IMR-90 (cell line): ENCODE measurements at regions not wholly inside any gene's neighbourhood (a gene's known extent, or its start where the extent isn't known, plus 50 kb on each side); places are given as distances from the start of the nearest gene placed in this dataset.

ENCODE experiments used
- ATAC-seq: fragments of 200-7000 bp; cut with Tn5 transposase; 2 replicates; pipeline ENCODE4 v1.9.1; 2020; ENCODE audit warnings: low read depth, mild to moderate bottlenecking, moderate library complexity
- BruUV-seq: library from RNA; stranded (reverse); fragments of 400-500 nt; replicated peaks from 2 replicates; lab custom pipeline; 2021; lab: Mats Ljungman, UMichigan
- CTCF ChIA-PET: fragments of 300-600 bp; formaldehyde crosslinking; extraction: SDS; loops from one replicate; lab custom pipeline; 2021; ENCODE audit warnings: antibody characterized with exemption; lab: Yijun Ruan, JAX
- POLR2A ChIA-PET: fragments of 300-600 bp; sonication (Branson Sonifier 250); formaldehyde crosslinking; loops from one replicate; lab custom pipeline; 2022; ENCODE audit warnings: antibody characterized with exemption; ENCODE audit not compliant: unreplicated experiment; lab: Charles Lee
- DNase-seq: peaks from one replicate; pipeline ENCODE4 v3.0.0; 2013
- H2AFZ ChIP-seq: replicated peaks from 2 replicates; pipeline ENCODE3; 2013; ENCODE audit warnings: low read length, mild to moderate bottlenecking; ENCODE audit not compliant: poor library complexity
- H2AK5ac ChIP-seq: 2 replicates; pipeline ENCODE4 v1.6.1; 2013; ENCODE audit warnings: low read depth, low read length, inconsistent platforms
- H2AK9ac ChIP-seq: replicated peaks from 2 replicates; pipeline ENCODE3; 2013; ENCODE audit warnings: mild to moderate bottlenecking, low read depth, low read length, moderate library complexity; ENCODE audit not compliant: poor library complexity
- H2BK120ac ChIP-seq: 2 replicates; pipeline ENCODE4 v1.6.1; 2013; ENCODE audit warnings: low read depth, low read length, inconsistent platforms
- H2BK15ac ChIP-seq: 3 replicates; pipeline ENCODE4 v1.6.1; 2013; ENCODE audit warnings: low read depth, low read length, inconsistent platforms
- H2BK20ac ChIP-seq: 2 replicates; pipeline ENCODE4 v1.6.1; 2013; ENCODE audit warnings: low read depth, mild to moderate bottlenecking, inconsistent platforms, low read length, moderate library complexity
- H2BK5ac ChIP-seq: 2 replicates; pipeline ENCODE4 v1.6.1; 2013; ENCODE audit warnings: mild to moderate bottlenecking, low read depth, low read length, inconsistent platforms; ENCODE audit not compliant: poor library complexity, severe bottlenecking
- H3K14ac ChIP-seq: replicated peaks from 2 replicates; pipeline ENCODE4 v1.6.1; 2013; ENCODE audit warnings: low read depth, low read length, inconsistent platforms
- H3K18ac ChIP-seq: 2 replicates; pipeline ENCODE4 v1.6.1; 2013; ENCODE audit warnings: low read depth, low read length, control low read depth
- H3K23ac ChIP-seq: 2 replicates; pipeline ENCODE4 v1.6.1; 2013; ENCODE audit warnings: low read depth, low read length, inconsistent platforms
- H3K27ac ChIP-seq: 2 replicates; pipeline ENCODE4 v1.5.1; 2013; ENCODE audit warnings: mild to moderate bottlenecking, control low read depth, low read length; ENCODE audit not compliant: insufficient read depth
- H3K27me3 ChIP-seq: 2 replicates; pipeline ENCODE4 v1.6.1; 2013; ENCODE audit warnings: low read length; ENCODE audit not compliant: control insufficient read depth, insufficient read depth
- H3K36me3 ChIP-seq: 2 replicates; pipeline ENCODE4 v1.6.1; 2013; ENCODE audit warnings: low read length, mixed read lengths; ENCODE audit not compliant: control insufficient read depth, insufficient read depth
- H3K4ac ChIP-seq: 2 replicates; pipeline ENCODE4 v1.6.1; 2013; ENCODE audit warnings: low read depth, low read length, inconsistent platforms
- H3K4me1 ChIP-seq: 2 replicates; pipeline ENCODE4 v1.6.1; 2013; ENCODE audit warnings: low read length, mixed read lengths; ENCODE audit not compliant: control insufficient read depth, insufficient read depth
- H3K4me2 ChIP-seq: 2 replicates; pipeline ENCODE4 v1.6.1; 2013; ENCODE audit warnings: low read depth, mild to moderate bottlenecking, control low read depth, low read length, moderate library complexity
- H3K4me3 ChIP-seq: 2 replicates; pipeline ENCODE4 v1.5.1; 2013; ENCODE audit warnings: low read depth, mild to moderate bottlenecking, control low read depth, low read length, moderate library complexity; ENCODE audit not compliant: insufficient read depth
- H3K56ac ChIP-seq: 2 replicates; pipeline ENCODE4 v1.6.1; 2013; ENCODE audit warnings: low read length, inconsistent platforms; ENCODE audit not compliant: insufficient read depth; ENCODE audit errors: extremely low read depth
- H3K79me1 ChIP-seq, 2 experiments: 2 replicates each; pipeline ENCODE4 v1.6.1; 2013; ENCODE audit warnings: low read length in 2 of 2, inconsistent platforms in 1 of 2, low read depth in 1 of 2
- H3K9ac ChIP-seq: 2 replicates; pipeline ENCODE4 v1.6.1; 2013; ENCODE audit warnings: low read depth, low read length, control low read depth
- H3K9me1 ChIP-seq: 2 replicates; pipeline ENCODE4 v1.6.1; 2013; ENCODE audit warnings: low read length, inconsistent platforms; ENCODE audit not compliant: insufficient read depth
- H3K9me3 ChIP-seq: 2 replicates; pipeline ENCODE4 v1.6.1; 2013; ENCODE audit warnings: low read length; ENCODE audit not compliant: control insufficient read depth, insufficient read depth
- H4K20me1 ChIP-seq: 2 replicates; pipeline ENCODE4 v1.6.1; 2013; ENCODE audit warnings: low read length, inconsistent platforms; ENCODE audit not compliant: insufficient read depth
- H4K5ac ChIP-seq: 2 replicates; pipeline ENCODE4 v1.6.1; 2013; ENCODE audit warnings: mild to moderate bottlenecking, low read depth, low read length, control low read depth
- H4K8ac ChIP-seq, 2 experiments: 2 replicates each; pipeline ENCODE4 v1.6.1; 2013; ENCODE audit warnings: low read depth in 2 of 2, low read length in 2 of 2, control low read depth in 1 of 2, inconsistent platforms in 1 of 2
- H4K91ac ChIP-seq: 2 replicates; pipeline ENCODE4 v1.6.1; 2013; ENCODE audit warnings: low read depth, low read length, inconsistent platforms; ENCODE audit not compliant: insufficient read depth
- BHLHE40 ChIP-seq: fragments of 150-350 bp; IDR thresholded peaks from 2 replicates; pipeline ENCODE4 v1.6.1; 2016; ENCODE audit warnings: mild to moderate bottlenecking, low read depth, low read length
- CEBPB ChIP-seq: IDR thresholded peaks from 2 replicates; pipeline ENCODE4 v1.6.1; 2012; ENCODE audit warnings: low read depth, low read length, improper control_type of control experiment
- CHD1 ChIP-seq: IDR thresholded peaks from 2 replicates; pipeline ENCODE4 v1.6.1; 2012; ENCODE audit warnings: low read depth, low read length, improper control_type of control experiment
- ELK1 ChIP-seq: fragments of 150-350 bp; IDR thresholded peaks from 2 replicates; pipeline ENCODE4 v1.6.1; 2016; ENCODE audit warnings: low read depth, mild to moderate bottlenecking, low read length, moderate library complexity, borderline replicate concordance
- FOS ChIP-seq: fragments of 150-350 bp; IDR thresholded peaks from 2 replicates; pipeline ENCODE4 v1.6.1; 2016; ENCODE audit warnings: low read depth, low read length
- MAFK ChIP-seq: IDR thresholded peaks from 2 replicates; pipeline ENCODE4 v1.6.1; 2012; ENCODE audit warnings: low read depth, low read length, improper control_type of control experiment
- MAZ ChIP-seq: IDR thresholded peaks from 2 replicates; pipeline ENCODE4 v1.6.1; 2012; ENCODE audit warnings: low read depth, mild to moderate bottlenecking, low read length, improper control_type of control experiment, moderate library complexity, borderline replicate concordance
- MXI1 ChIP-seq: IDR thresholded peaks from 2 replicates; pipeline ENCODE4 v1.6.1; 2012; ENCODE audit warnings: low read depth, mild to moderate bottlenecking, low read length, moderate library complexity, borderline replicate concordance
- NFE2L2 ChIP-seq: fragments of 150-350 bp; IDR thresholded peaks from 2 replicates; pipeline ENCODE4 v1.6.1; 2016; ENCODE audit warnings: low read depth, mild to moderate bottlenecking, low read length
- POLR2A ChIP-seq: IDR thresholded peaks from 2 replicates; pipeline ENCODE4 v1.6.1; 2012; ENCODE audit warnings: mild to moderate bottlenecking, low read depth, low read length
- RAD21 ChIP-seq: IDR thresholded peaks from 2 replicates; pipeline ENCODE4 v1.6.1; 2012; ENCODE audit warnings: low read length, improper control_type of control experiment
- RCOR1 ChIP-seq: IDR thresholded peaks from 2 replicates; pipeline ENCODE4 v1.6.1; 2012; ENCODE audit warnings: mild to moderate bottlenecking, low read length, improper control_type of control experiment; ENCODE audit not compliant: insufficient replicate concordance
- RFX5 ChIP-seq: IDR thresholded peaks from 2 replicates; pipeline ENCODE4 v1.8.0; 2012; ENCODE audit warnings: low read depth, mild to moderate bottlenecking, low read length, moderate library complexity
- SMC3 ChIP-seq: fragments of 150-350 bp; IDR thresholded peaks from 2 replicates; pipeline ENCODE4 v1.6.1; 2016; ENCODE audit warnings: low read depth, mild to moderate bottlenecking, antibody characterized with exemption, low read length, moderate library complexity
- USF2 ChIP-seq: fragments of 150-350 bp; IDR thresholded peaks from 2 replicates; pipeline ENCODE4 v1.6.1; 2017; ENCODE audit warnings: mild to moderate bottlenecking, antibody characterized with exemption, low read length, low read depth
- WGBS, 2 experiments: methylation state at CpG; one replicate each; pipeline versions ENCODE4 v1.1.5 to v1.1.7; 2013; ENCODE audit warnings: missing lambda C conversion rate in 2 of 2; ENCODE audit not compliant: insufficient read length in 1 of 2; ENCODE audit errors: extremely low coverage in 2 of 2; 5-methylcytosine and 5-hydroxymethylcytosine counted together
- dilution Hi-C: fragments of 300-500 bp; cut with HindIII; formaldehyde crosslinking; loops from one replicate; pipeline ENCODE4 v1.14.3; 2018; ENCODE audit warnings: low sequenced_read_pairs; ENCODE audit not compliant: unreplicated experiment
- in situ Hi-C: fragments of 300-500 bp; cut with MboI; formaldehyde crosslinking; loops from 3 replicates; pipeline ENCODE4 v1.14.3; 2019; ENCODE audit warnings: low sequenced_read_pairs, inconsistent platforms, mixed read lengths
- intact Hi-C: fragments of 100-400 bp; cut with micrococcal nuclease; formaldehyde crosslinking; loops from 2 replicates; pipeline ENCODE4 v1.10.0; 2022
- TF ChIP-seq, protein P1 (sequence below): conservative IDR thresholded peaks from 2 replicates; pipeline ENCODE4 v1.5.1; 2012; ENCODE audit warnings: mild to moderate bottlenecking, low read depth, low read length, improper control_type of control experiment

DNA sequence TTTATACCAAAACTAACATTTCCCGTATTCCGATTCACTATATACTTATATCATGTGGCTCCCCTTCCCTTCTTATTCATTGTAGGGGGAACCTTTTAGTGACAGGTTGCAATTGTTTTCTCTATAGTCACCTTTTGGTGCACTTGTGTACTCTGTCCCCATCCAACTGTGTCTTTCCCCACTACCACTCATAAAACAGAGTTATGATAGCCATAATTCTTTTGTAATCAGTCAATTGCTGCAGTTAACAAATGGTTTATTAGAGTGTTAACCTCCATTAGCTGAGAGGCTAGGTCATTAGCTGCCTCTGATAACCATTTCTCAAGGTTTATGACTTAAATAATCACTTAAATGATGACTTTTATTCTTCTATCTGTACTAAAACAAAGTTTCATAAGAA is 338.1 kb upstream of the SEL1L start:
- Histone ChIP-seq H3K9me1 (no peaks in the 10 kb centered on the region), H2AK5ac (no peak overlapping the region), H3K18ac (no peak overlapping the region), H2AFZ (no peak overlapping the region), H2BK5ac (no peak overlapping the region), H3K4me2 (no peak overlapping the region), H3K27me3 (no peaks in the 10 kb centered on the region), H3K36me3 (no peaks in the 10 kb centered on the region), H2BK15ac (no peak overlapping the region), H3K14ac (no peak overlapping the region), H3K79me1 (no peaks in the 10 kb centered on the region), H2BK120ac (no peak overlapping the region), H4K20me1 (no peaks in the 10 kb centered on the region), H2AK9ac (no peak overlapping the region), H3K9ac (no peak overlapping the region), H4K8ac (no peak overlapping the region), H2BK20ac (no peak overlapping the region), H3K27ac (no peak overlapping the region), H3K23ac (no peak overlapping the region), H3K4me1 (no peaks in the 10 kb centered on the region), H3K9me3 (peaks cover 12% of the 10 kb centered on the region), H3K56ac (no peak overlapping the region), H3K4ac (no peak overlapping the region), H4K91ac (no peak overlapping the region), H4K5ac (no peak overlapping the region), H3K4me3 (no peak overlapping the region)
- ChIA-PET POLR2A (no interaction called here), CTCF (no interaction called here)
- dilution Hi-C loops: no loop called here
- TF ChIP-seq BHLHE40: no peak
- TF ChIP-seq RAD21: no peak
- no peak for TF ChIP-seq FOS
- no peak for TF ChIP-seq MAFK
- no peak for TF ChIP-seq USF2
- TF ChIP-seq NFE2L2: no peak
- no peak for TF ChIP-seq MAZ
- TF ChIP-seq ELK1: no peak
- no peak for TF ChIP-seq POLR2A
- no peak for TF ChIP-seq RFX5
- TF ChIP-seq SMC3: no peak
- TF ChIP-seq, protein P1, sequence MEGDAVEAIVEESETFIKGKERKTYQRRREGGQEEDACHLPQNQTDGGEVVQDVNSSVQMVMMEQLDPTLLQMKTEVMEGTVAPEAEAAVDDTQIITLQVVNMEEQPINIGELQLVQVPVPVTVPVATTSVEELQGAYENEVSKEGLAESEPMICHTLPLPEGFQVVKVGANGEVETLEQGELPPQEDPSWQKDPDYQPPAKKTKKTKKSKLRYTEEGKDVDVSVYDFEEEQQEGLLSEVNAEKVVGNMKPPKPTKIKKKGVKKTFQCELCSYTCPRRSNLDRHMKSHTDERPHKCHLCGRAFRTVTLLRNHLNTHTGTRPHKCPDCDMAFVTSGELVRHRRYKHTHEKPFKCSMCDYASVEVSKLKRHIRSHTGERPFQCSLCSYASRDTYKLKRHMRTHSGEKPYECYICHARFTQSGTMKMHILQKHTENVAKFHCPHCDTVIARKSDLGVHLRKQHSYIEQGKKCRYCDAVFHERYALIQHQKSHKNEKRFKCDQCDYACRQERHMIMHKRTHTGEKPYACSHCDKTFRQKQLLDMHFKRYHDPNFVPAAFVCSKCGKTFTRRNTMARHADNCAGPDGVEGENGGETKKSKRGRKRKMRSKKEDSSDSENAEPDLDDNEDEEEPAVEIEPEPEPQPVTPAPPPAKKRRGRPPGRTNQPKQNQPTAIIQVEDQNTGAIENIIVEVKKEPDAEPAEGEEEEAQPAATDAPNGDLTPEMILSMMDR: no peak
- TF ChIP-seq RCOR1: no peak
- no peak for TF ChIP-seq MXI1
- TF ChIP-seq CHD1: no peak
- TF ChIP-seq CEBPB: no peak
- no peak for DNase-seq
- intact Hi-C loops: no loop called here
- ATAC-seq: no peak
- in situ Hi-C loops: no loop called here
- WGBS, 2 experiments: no CpG with 5 or more reads among the region's 2 CpGs
- no TSS peak for BruUV-seq
